ENCODE measurements at regions not wholly inside any gene's neighbourhood (a gene's known extent, or its start where the extent isn't known, plus 50 kb on each side); places are given as distances from the start of the nearest gene placed in this dataset.
"Not testable (repeated sequence)": the region's sequence is repeated elsewhere in the genome, so short reads cannot be mapped to it uniquely, and the experiment has no call there.

DNA sequence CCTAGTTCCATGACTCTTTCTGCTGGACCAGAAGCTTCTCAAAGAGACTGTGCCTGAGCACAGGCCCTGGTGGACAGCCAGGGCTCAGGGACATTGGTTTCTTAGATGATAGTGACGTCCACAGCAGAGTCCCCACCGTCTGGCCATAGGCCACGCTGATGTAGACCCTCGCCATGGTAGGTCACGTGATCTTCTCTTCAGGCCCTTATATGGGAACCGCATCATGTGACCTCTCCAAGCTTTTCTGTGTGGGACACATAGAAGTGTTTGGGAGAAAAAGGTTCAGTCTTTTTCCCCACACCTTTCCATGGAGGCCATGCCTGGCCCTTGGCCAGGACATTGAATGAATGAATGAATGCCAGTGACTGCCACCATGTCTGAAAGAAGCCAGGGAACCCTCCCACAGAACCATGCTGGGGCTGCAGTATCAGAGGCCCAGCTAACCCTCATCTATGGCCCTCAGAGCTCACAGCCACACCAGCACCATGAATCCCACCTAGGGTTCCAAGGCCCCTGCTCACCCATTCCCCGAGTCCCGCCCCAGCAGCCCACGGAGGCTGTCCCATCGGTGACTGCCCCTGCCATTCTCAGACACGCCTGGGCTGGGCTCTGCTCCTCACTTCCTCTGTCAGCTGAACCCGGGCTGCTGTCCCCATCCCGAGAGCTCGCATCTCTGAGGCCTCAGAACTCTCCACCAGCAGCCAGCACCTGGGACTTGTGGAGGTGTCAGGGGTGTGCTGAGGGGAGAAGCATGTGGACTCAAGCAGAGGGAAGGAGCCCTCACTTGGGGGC lies 292.1 kb downstream of the ADGRD1 start:
- no peak overlapping the region for H3K27ac ChIP-seq (ENCODE audit: control insufficient read depth, insufficient read depth, low read length)
- H3K4me3 ChIP-seq (ENCODE audit: control insufficient read depth in 2 of 3, extremely low read depth in 1 of 3, insufficient read depth in 2 of 3, low read depth in 1 of 3, low read length in 3 of 3), result no peak overlapping the region
- no peaks in the 10 kb centered on the region for H4K20me1 ChIP-seq (ENCODE audit: control insufficient read depth, extremely low read depth, insufficient read depth, low read length)
- peaks cover 2% of the 10 kb centered on the region for H3K9me3 ChIP-seq (ENCODE audit: control insufficient read depth, low read depth, low read length)
- TF ChIP-seq, protein P1, sequence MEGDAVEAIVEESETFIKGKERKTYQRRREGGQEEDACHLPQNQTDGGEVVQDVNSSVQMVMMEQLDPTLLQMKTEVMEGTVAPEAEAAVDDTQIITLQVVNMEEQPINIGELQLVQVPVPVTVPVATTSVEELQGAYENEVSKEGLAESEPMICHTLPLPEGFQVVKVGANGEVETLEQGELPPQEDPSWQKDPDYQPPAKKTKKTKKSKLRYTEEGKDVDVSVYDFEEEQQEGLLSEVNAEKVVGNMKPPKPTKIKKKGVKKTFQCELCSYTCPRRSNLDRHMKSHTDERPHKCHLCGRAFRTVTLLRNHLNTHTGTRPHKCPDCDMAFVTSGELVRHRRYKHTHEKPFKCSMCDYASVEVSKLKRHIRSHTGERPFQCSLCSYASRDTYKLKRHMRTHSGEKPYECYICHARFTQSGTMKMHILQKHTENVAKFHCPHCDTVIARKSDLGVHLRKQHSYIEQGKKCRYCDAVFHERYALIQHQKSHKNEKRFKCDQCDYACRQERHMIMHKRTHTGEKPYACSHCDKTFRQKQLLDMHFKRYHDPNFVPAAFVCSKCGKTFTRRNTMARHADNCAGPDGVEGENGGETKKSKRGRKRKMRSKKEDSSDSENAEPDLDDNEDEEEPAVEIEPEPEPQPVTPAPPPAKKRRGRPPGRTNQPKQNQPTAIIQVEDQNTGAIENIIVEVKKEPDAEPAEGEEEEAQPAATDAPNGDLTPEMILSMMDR (optimal IDR thresholded peaks at IDR 0.05 in 1 of 3, IDR thresholded peaks at IDR 0.05 in 1 of 3, conservative IDR thresholded peaks at IDR 0.05 in 1 of 3; ENCODE audit: extremely low read depth in 1 of 3, insufficient read depth in 2 of 3, low read length in 3 of 3), result no peak
- no peak for TF ChIP-seq EZH2 (IDR thresholded peaks at IDR 0.05; ENCODE audit: low read length)
- no peak overlapping the region for H2AFZ ChIP-seq (ENCODE audit: control insufficient read depth, low read length)
- no peak for FAIRE-seq
- H3K4me1 ChIP-seq (ENCODE audit: control insufficient read depth, extremely low read depth, insufficient read depth, low read length), result no peaks in the 10 kb centered on the region
- H3K9me1 ChIP-seq (ENCODE audit: control insufficient read depth, extremely low read depth, insufficient read depth, low read length), result no peaks in the 10 kb centered on the region
- H3K27me3 ChIP-seq (ENCODE audit: control insufficient read depth, extremely low read depth, insufficient read depth, low read length), result no peaks in the 10 kb centered on the region
- dilution Hi-C loops (cut with MboI; ENCODE audit: extremely low pct_ligation_motif_present, low sequenced_read_pairs), result no loop called here
- H3K79me2 ChIP-seq (ENCODE audit: control insufficient read depth, insufficient read depth, low read length), result no peaks in the 10 kb centered on the region
- H3K36me3 ChIP-seq (ENCODE audit: control insufficient read depth in 2 of 2, extremely low read depth in 1 of 2, insufficient read depth in 2 of 2, low read length in 2 of 2), result no peaks in the 10 kb centered on the region
- no peak overlapping the region for H3K4me2 ChIP-seq (ENCODE audit: control insufficient read depth, extremely low read depth, insufficient read depth, low read depth, low read length)
- no peak for DNase-seq (ENCODE audit: low read depth, low spot score)
- H3K9ac ChIP-seq (ENCODE audit: control insufficient read depth, extremely low read depth, insufficient read depth, low read length), result no peak overlapping the region

DNA sequence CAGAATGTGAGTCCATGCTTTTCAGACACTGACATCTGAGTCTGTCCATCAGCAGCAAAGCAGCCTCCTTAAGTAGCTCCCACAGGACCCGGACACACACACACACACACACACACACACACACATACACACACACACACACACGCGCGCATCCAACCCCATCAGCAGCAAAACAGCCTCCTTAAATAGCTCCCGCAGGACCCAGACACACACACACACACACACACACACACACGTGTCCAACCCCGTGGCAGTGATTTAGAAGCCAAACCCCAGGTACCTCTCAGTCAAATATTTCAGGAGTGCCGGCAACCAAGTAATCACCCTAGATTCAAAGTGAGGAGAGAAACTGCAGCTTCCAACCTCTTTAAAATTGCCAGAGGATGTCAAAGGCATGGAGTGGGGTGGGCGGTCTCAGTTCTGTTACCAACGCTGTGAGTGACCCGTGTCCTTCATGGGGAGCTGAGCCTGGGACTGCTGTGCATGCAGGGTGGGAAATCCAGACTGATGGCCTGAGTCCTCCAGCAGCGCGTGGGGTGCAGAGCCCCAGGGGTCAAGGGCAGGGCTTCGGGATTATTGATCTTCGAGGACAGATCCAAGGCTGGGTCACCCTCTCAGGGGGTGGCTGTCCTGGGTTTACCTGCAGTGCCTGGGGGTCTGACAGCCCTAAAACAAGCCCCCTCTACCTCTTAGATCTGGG lies 293.5 kb downstream of the ADGRD1 start:
- DNase-seq (ENCODE audit: low read depth, low spot score); H3K4me1 ChIP-seq (ENCODE audit: control insufficient read depth, extremely low read depth, insufficient read depth, low read length); H3K27me3 ChIP-seq (ENCODE audit: control insufficient read depth, extremely low read depth, insufficient read depth, low read length); FAIRE-seq; dilution Hi-C loops (cut with MboI; ENCODE audit: extremely low pct_ligation_motif_present, low sequenced_read_pairs); H3K4me2 ChIP-seq (ENCODE audit: control insufficient read depth, extremely low read depth, insufficient read depth, low read depth, low read length); H3K9ac ChIP-seq (ENCODE audit: control insufficient read depth, extremely low read depth, insufficient read depth, low read length); H3K9me3 ChIP-seq (ENCODE audit: control insufficient read depth, low read depth, low read length); H3K79me2 ChIP-seq (ENCODE audit: control insufficient read depth, insufficient read depth, low read length); H2AFZ ChIP-seq (ENCODE audit: control insufficient read depth, low read length); H3K4me3 ChIP-seq (ENCODE audit: control insufficient read depth in 2 of 3, extremely low read depth in 1 of 3, insufficient read depth in 2 of 3, low read depth in 1 of 3, low read length in 3 of 3); H3K36me3 ChIP-seq (ENCODE audit: control insufficient read depth in 2 of 2, extremely low read depth in 1 of 2, insufficient read depth in 2 of 2, low read length in 2 of 2); H3K27ac ChIP-seq (ENCODE audit: control insufficient read depth, insufficient read depth, low read length); H4K20me1 ChIP-seq (ENCODE audit: control insufficient read depth, extremely low read depth, insufficient read depth, low read length); H3K9me1 ChIP-seq (ENCODE audit: control insufficient read depth, extremely low read depth, insufficient read depth, low read length): not testable (repeated sequence)

DNA sequence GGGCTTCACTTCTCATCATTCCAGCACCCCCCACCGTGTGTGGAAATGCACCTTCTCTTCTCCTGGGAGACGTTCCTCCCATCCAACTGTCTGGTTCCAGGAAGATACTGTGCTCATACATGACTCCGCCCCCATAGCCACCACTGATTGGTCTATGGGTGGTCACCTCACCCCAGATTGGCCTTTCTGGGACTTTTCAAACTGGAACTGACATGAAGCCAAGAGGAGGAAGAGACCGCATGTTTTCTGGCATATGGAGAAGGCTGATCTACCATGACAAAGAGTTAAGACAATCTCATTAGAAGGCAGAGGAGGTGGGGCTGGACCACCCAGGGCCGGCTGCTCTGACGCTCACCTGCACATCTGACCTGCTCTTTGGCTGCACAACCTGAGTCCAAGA lies 294.2 kb downstream of the ADGRD1 start:
- dilution Hi-C loops (cut with MboI; ENCODE audit: extremely low pct_ligation_motif_present, low sequenced_read_pairs); DNase-seq (ENCODE audit: low read depth, low spot score); H3K4me2 ChIP-seq (ENCODE audit: control insufficient read depth, extremely low read depth, insufficient read depth, low read depth, low read length); H3K79me2 ChIP-seq (ENCODE audit: control insufficient read depth, insufficient read depth, low read length); H3K4me1 ChIP-seq (ENCODE audit: control insufficient read depth, extremely low read depth, insufficient read depth, low read length); H3K27ac ChIP-seq (ENCODE audit: control insufficient read depth, insufficient read depth, low read length); H3K27me3 ChIP-seq (ENCODE audit: control insufficient read depth, extremely low read depth, insufficient read depth, low read length); H3K4me3 ChIP-seq (ENCODE audit: control insufficient read depth in 2 of 3, extremely low read depth in 1 of 3, insufficient read depth in 2 of 3, low read depth in 1 of 3, low read length in 3 of 3); H3K36me3 ChIP-seq (ENCODE audit: control insufficient read depth in 2 of 2, extremely low read depth in 1 of 2, insufficient read depth in 2 of 2, low read length in 2 of 2); H4K20me1 ChIP-seq (ENCODE audit: control insufficient read depth, extremely low read depth, insufficient read depth, low read length); H2AFZ ChIP-seq (ENCODE audit: control insufficient read depth, low read length); H3K9ac ChIP-seq (ENCODE audit: control insufficient read depth, extremely low read depth, insufficient read depth, low read length); H3K9me3 ChIP-seq (ENCODE audit: control insufficient read depth, low read depth, low read length); H3K9me1 ChIP-seq (ENCODE audit: control insufficient read depth, extremely low read depth, insufficient read depth, low read length); FAIRE-seq: not testable (repeated sequence)

All from keratinocyte (primary cell).